ENCODE measurements at regions not wholly inside any gene's neighbourhood (a gene's known extent, or its start where the extent isn't known, plus 50 kb on each side); places are given as distances from the start of the nearest gene placed in this dataset.

DNA sequence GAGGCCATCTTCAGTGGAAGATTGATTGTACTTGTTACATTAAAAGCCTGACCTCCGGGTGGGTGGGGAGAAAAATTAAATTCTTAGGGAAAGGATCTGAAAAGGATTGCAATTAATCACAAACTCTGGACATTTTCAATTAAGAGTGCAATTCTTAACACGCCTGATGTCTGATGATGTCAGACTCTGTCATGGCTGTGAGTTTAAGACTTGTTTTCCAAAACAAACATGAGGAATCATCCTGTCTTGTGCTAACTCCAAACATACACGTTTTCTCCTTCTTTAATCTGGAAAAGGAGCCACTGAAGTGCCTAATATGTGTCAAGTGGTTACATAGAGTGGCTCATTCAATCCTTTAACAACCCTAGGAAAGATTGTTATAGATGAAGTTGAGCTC is 60.4 kb upstream of the SMIM23 start:
- TF ChIP-seq, protein P1, sequence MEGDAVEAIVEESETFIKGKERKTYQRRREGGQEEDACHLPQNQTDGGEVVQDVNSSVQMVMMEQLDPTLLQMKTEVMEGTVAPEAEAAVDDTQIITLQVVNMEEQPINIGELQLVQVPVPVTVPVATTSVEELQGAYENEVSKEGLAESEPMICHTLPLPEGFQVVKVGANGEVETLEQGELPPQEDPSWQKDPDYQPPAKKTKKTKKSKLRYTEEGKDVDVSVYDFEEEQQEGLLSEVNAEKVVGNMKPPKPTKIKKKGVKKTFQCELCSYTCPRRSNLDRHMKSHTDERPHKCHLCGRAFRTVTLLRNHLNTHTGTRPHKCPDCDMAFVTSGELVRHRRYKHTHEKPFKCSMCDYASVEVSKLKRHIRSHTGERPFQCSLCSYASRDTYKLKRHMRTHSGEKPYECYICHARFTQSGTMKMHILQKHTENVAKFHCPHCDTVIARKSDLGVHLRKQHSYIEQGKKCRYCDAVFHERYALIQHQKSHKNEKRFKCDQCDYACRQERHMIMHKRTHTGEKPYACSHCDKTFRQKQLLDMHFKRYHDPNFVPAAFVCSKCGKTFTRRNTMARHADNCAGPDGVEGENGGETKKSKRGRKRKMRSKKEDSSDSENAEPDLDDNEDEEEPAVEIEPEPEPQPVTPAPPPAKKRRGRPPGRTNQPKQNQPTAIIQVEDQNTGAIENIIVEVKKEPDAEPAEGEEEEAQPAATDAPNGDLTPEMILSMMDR (IDR thresholded peaks at IDR 0.05): no peak
- no peak for TF ChIP-seq EZH2 (IDR thresholded peaks at IDR 0.05; ENCODE audit: borderline replicate concordance, insufficient read depth, low read depth, low read length, poor library complexity, severe bottlenecking)
